Activated T-cell treated with anti-CD3 and anti-CD28 coated beads for 48 hours (primary cell): ENCODE measurements at regions not wholly inside any gene's neighbourhood (a gene's known extent, or its start where the extent isn't known, plus 50 kb on each side); places are given as distances from the start of the nearest gene placed in this dataset.
"Not testable (repeated sequence)": the region's sequence is repeated elsewhere in the genome, so short reads cannot be mapped to it uniquely, and the experiment has no call there.

Source experiments
- DNase-seq: peaks from one replicate; pipeline ENCODE4 v3.0.0-alpha.2; 2020; ENCODE audit warnings: low read depth

GRCh38 chr6:112881027-112881426 lies 533.9 kb downstream of the RFPL4B start:
- DNase-seq: no peak

- DNase-seq: no peak
These were observed 535.0 kb downstream of the RFPL4B start for GRCh38 chr6:112881828-112882780.

- no peak for DNase-seq
These were observed 536.0 kb downstream of the RFPL4B start for GRCh38 chr6:112883095-112883494.

GRCh38 chr6:112886415-112886814 lies 539.3 kb downstream of the RFPL4B start:
- no peak for DNase-seq

GRCh38 chr6:112887424-112887823 lies 540.3 kb downstream of the RFPL4B start:
- not testable (repeated sequence) for DNase-seq

GRCh38 chr6:112899541-112899940 lies 552.4 kb downstream of the RFPL4B start:
- no peak for DNase-seq

- no peak for DNase-seq
These were observed 556.2 kb downstream of the RFPL4B start for GRCh38 chr6:112903361-112903760.

GRCh38 chr6:112906726-112907125 lies 559.6 kb downstream of the RFPL4B start:
- no peak for DNase-seq

- no peak for DNase-seq
These were observed 562.7 kb downstream of the RFPL4B start for GRCh38 chr6:112909781-112910180.

- no peak for DNase-seq
These were observed 563.1 kb downstream of the RFPL4B start for GRCh38 chr6:112910256-112910655.

GRCh38 chr6:112911959-112912358 lies 564.8 kb downstream of the RFPL4B start:
- DNase-seq: no peak

GRCh38 chr6:112912416-112913101 lies 565.4 kb downstream of the RFPL4B start:
- no peak for DNase-seq

- DNase-seq: not testable (repeated sequence)
These were observed 572.6 kb downstream of the RFPL4B start for GRCh38 chr6:112919744-112920143.

GRCh38 chr6:112920994-112921393 lies 573.9 kb downstream of the RFPL4B start:
- DNase-seq: no peak

- DNase-seq: no peak
These were observed 576.9 kb downstream of the RFPL4B start for GRCh38 chr6:112923940-112924587.

GRCh38 chr6:112925702-112926101 lies 578.6 kb downstream of the RFPL4B start:
- DNase-seq: no peak

GRCh38 chr6:112927641-112928320 lies 580.7 kb downstream of the RFPL4B start:
- no peak for DNase-seq

GRCh38 chr6:112929641-112930040 lies 582.5 kb downstream of the RFPL4B start:
- no peak for DNase-seq

- no peak for DNase-seq
These were observed 584.7 kb downstream of the RFPL4B start for GRCh38 chr6:112931832-112932231.

GRCh38 chr6:112933947-112934346 lies 586.8 kb downstream of the RFPL4B start:
- no peak for DNase-seq

GRCh38 chr6:112934433-112935327 lies 587.5 kb downstream of the RFPL4B start:
- no peak for DNase-seq
